Activated CD8-positive, alpha-beta memory T cell treated with anti-CD3 and anti-CD28 coated beads, Interleukin-2, amount 50 U/mL, for 4 hours (primary cell): ENCODE measurements at regions not wholly inside any gene's neighbourhood (a gene's known extent, or its start where the extent isn't known, plus 50 kb on each side); places are given as distances from the start of the nearest gene placed in this dataset.

Experiments used
- DNase-seq: peaks from one replicate; pipeline ENCODE4 v3.0.0-alpha.2; 2020

DNA sequence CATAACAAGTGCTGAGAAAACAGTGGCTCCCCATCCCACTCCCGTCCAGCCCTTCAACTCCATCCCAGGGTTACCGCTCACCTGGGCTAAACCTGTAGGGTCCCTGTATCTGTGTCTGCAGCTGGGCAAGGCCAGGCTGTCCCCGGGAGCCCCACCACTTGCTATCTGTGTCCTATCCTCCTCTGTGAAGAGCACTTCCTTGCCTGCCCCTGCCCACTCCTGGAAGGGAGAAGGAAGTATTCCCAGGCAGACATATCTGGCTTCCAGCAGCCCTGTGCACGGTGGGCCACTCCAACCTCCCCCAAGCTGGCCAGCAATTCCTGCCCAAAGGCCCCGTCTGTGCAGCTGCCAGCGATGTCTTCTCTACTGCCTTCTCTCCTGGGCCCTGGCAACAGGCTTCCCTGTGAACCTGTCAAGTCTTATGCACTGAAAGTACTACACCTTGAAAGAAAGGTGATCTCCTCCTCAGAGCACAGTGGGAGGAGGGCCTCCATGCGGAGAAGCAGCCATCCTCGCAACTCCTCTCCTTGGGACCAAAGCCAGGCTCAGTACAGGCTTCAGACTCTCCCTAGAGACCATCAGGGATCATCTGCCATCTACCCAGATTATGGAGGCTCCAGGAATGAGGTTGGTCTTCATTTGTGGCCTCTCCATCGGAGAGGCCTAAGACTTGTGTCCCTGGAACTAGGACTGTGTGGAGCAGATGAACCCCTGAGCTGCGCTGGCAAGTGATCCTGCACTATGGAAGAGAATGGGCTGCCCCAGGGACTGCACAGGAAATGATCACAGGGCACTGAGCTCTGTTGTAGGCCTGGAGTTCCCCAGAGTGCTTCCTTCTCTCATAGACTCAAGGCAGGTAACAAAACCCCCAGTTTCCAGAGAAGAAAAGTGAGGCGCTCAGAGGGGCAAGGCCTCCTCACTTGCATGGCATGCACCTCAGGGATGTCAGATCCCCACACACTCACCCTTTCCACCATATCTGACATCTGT, 663.6 kb downstream of the BCL11B start:
- DNase-seq: no peak

DNA sequence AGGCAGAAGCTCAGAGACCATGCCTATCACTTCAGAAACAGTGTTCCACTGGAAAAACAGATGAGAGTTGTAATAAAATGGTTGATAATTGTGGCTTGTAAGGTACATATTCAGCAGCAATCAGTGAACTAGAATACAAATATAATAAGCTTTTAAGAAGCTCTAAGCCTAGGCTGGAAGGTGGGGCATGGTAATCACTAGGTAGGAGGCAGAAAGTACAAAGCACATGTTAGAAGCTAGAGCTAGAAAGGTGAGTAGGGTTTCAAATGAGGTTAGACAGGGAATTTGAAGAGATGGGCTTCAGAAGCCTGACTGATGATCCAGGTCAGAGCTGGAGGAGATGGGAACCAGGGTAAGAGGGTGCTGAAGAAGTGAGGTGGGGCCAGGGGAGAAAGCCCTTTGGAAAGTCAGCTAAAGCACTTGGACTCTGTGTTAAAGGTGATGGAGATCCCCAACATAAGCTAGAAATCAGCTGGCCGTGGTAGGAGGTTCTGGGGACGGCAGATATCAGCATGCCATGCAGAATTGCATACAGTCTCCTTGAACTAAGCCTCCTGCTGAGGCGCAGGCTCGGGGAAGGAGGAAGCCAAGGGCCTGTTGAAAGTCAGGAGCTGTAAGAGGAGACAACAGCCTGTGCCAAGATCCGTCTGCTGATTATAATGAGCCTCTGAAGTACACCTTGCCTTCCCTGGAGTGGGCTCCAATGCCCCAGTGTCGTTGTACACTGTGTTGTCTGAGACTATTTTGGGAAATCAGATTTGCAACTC, 659.4 kb downstream of the BCL11B start:
- DNase-seq: no peak

DNA sequence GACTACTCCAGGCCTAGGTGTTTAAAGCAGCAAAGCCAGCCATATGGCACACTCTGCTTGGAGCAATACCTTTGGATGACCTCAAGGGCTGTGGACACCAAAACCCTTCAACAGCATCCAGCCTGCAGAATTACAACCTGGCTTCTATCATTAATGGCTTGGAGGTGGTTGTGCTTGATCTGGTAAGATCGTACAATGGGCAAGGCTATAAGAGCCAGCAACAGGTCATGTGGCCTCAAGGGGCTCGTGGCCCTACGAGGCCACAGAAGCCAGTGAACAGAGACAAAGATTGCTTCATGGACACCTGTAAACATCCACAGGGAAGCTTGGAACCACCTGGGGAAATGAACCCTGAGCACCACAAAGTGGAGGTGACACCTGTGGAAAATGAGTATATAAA, 657.3 kb downstream of the BCL11B start:
- DNase-seq: no peak

DNA sequence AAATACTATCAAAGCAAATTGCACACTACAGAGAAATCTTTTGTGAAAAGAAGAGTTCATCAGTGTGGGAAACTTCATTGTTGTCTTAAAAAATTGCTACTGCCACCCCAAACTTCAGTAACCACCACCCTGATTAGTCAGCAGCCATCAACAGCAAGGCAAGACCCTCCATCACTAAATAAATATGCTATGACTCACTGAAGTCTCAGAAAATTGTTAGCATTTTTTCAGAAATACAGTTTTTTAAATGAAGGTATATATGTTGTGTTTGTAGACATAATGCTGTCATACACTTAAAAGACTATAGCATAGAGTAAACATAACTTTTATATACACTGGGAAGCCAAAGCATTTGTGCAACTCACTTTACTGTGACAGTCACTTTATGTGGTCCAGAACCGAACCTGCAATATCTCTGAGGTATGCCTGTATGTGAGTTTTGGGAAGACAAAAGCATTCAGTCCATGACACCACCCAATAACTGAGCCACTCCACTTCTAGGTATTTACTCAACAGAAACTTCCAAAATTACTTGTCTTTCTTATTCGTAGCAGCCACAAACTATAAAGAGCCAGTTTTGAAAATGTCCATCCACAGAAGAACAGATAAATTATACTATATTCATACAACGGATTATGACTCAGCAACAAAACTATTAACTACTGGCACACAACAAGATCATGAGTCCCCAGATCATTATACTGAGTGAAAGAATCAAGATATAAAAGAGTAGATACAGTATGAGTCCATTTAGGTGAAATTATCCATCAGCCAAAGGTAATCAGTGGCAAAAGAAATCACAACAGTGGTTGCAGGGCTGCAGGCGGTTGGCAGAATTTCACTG, 649.6 kb downstream of the BCL11B start:
- no peak for DNase-seq

DNA sequence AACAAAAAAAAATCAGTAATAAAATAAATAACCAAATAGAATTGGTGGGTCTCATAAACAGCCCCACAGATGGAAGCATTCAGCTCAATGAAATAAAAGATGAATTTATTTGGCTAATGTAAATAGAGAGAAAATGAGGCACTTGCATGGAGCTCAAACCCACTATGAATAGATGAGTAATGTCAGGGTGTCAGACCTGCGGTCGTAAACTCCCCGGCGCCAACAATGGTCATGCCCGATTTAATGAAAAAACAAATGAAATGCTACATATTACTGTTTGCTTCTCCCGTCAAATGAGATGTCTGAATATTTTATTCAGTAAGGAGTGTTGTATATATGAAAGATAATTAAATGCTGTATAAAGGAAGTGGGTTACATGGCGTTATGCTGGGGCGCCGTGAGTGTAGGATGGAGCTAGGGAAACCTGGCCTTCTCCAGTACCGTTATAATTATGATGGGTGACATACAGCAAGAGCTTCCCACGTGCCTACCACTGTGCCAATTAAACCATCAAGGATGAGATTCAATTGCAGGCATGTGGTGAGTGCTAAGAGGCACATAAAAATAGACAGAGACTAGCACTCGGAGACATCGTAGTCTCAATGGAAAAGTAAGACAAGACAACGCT, 648.1 kb downstream of the BCL11B start:
- no peak for DNase-seq

DNA sequence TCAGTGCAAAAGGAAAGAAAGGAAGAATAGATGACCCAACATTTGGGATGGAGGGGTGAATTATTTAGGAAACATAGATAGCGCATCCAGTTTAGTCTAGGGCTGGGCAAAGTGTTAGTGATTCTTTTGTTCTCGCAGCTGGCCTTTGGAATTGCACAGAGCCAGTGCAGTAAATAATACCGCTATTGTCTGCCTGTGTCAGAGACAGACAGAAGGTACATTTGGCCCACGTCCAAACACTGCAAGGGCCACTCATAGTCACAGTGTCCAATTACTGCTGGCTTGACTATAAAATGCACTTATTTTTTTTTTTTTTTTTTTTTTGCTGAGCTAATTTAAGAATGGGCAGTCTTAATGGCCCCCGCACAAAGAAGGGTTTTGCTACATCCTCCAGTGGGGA, 638.6 kb downstream of the BCL11B start:
- no peak for DNase-seq

DNA sequence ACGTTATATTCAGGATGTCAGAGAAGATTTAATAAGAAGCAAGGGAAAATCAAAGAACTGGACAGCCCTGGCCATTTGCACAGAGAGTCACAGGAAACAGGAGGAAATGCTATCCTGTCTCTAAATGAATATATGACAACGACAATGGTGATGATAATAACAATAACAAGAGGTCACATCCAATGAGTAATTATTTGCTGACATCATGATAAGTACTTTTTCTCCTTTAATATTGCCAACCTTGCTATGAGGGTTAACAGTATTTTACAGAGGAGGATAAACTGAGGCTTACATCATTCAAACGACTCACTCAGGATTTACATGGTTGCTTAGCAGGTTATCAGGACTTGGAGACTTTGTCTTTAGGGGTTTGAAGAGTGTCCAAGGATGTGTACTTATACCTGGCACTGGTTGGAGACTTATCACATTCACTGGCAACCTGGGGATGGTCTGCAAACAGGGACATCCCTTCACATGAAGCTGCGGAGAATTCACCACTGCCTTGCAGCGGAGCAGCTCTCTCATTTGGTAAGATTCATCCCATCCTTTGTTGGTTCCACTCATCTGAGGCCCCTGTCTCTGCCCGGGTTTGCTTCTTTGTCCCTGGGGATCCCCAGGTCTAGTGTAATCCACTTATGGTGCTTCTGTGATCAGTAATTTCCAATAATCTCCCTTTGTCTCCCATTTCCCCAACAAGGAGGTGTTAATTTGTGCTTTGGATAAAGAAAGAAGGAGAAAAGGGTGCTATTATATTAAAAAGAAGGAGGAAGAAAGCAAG, 637.8 kb downstream of the BCL11B start:
- no peak for DNase-seq

DNA sequence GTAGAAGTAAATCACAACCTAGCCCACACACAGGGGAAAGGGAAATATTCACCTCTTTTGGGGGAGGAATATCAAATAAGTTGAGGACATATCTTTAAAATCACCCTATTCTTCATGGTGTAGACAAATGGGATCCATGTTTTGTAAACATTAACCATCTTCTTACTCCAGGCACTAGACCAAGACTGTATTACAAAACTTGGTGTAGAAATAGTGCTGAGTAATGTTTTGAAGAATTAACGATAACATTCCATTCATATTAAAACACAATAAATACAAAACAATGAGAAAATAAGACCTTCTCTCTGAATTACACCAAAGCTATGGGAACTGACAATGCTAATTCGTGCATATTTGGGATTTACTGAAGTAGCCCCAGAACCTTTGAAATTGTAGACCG, 633.6 kb downstream of the BCL11B start:
- DNase-seq: no peak

DNA sequence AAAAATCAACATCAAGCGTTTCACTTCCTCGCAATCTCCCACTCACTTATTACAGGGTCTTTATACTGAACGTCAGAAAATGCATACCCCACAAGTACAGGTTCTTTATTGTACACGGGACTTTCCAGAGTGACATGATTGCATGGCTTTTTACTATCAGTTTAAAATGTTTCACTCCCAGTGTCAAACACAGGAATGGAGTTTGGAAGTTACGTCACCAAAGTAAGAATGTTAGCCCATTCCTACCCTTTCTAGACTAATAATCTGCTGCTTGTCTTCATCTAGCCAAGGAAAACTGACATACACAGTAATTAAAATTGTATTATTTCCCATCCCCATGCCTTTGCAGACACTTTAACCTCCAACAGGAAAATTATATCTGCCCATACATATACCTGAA, 624.2 kb downstream of the BCL11B start:
- DNase-seq: no peak

DNA sequence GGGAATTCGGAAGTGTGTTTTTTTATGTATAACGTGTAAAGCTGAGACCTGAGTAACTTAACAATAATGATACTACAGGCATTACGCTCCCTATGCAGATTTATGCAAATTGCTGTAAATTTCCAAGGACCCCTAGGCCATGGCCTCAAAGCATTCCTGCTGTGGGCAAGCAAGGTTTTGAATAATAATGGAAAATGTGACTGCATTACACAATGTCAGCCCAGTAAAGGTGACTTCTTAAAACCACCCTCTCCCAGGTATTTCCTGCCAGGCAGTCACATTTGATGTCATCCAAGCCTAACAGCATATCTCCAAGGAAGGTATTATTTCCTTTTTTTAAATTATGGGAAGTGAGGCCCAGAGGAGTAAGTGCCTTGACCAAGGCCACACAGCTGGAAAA, 621.0 kb downstream of the BCL11B start:
- DNase-seq: no peak

DNA sequence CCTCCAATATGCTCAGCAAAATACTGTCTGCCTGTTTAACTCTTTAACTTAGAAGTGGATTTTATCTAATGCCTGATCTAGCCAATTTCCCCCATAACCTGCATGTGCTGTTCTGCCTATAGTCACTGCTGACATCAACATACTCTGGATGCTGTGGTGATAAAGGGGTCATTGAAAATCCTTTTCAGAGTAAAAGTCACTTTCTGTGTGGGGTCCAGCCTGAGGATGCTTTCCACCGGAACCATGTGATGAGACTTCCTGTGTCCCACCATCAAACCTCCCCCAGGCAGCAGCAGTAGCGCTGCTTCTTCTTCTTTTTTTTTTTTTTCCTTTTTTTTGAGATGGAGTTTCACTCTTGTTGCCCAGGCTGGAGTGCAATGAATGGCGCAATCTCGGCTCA, 607.0 kb downstream of the BCL11B start:
- DNase-seq: no peak

DNA sequence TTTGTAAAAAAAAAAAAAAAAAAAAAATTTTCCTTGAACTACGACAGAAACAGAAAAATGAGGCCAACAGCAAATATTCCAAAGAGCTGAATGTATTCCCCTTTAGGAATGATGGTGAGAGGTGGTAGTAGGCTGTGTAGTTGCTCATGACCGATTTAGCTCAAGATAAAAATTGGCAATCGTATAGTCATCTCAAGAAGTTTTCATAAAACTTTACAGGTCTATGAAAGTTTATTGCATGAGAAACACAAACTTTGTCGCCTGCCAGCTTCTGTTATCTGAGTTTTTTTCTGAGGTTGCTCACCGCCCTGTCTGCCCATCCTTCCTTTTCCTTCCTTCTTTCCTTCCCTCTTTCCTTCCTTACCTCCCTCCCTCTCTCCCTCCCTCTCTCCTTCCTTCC, 605.5 kb downstream of the BCL11B start:
- DNase-seq: no peak

DNA sequence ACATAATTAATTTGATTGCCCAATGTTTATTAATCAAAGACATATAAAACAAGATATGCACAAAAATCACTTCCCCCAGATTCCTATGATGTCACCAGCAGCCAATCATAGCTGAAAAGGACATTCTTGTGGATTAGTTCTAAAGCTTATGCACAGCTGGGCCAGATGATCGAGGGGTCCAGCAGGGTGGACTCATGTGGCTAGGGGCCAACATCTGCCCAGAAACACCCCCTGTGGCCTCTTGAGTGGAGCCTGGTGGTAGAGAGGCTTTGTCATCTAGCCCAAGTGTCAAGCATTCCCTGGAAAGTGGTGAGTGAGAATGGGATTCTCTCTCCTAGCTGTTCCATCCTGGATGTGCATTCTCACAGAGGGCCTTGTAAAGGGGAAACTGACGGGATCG, 590.0 kb downstream of the BCL11B start:
- DNase-seq: no peak

DNA sequence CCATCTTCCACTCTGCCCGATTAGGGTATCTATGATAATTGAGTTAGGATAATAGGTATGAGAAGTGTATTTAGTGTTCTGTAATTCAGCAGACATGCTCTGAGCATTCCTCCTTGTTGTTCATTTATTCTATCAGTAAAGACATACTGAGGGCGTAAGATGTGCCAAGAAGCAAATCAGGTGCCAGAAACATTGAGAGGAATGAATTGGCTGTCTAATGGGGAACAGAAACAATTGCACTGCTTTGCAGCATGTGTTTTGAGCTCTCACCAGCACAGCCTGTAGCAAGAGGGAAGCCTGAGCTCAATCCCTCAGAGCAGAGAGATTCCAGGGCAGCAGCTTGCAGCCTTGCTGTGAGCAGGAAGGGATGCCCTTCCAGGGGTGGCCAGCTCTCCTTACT, 589.3 kb downstream of the BCL11B start:
- no peak for DNase-seq

DNA sequence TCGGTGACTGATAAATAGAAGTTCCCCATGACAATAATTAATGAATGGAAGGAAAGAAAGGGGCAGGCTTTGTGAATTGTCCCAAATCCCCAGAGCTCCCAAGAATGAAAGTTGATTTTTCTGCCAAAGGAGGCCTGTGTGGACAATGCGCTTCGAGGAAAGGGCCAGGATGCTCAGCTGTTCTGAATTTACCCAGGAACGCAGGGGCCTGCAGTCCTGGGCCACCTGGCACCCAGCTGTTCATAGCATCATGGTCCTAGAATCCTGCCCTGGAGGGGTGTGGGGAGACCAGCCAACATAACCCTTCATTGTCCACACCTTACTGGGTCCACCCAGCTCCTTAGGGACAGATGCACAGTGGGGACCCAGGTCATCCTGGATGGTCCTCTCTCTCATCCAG, 587.5 kb downstream of the BCL11B start:
- DNase-seq: no peak

DNA sequence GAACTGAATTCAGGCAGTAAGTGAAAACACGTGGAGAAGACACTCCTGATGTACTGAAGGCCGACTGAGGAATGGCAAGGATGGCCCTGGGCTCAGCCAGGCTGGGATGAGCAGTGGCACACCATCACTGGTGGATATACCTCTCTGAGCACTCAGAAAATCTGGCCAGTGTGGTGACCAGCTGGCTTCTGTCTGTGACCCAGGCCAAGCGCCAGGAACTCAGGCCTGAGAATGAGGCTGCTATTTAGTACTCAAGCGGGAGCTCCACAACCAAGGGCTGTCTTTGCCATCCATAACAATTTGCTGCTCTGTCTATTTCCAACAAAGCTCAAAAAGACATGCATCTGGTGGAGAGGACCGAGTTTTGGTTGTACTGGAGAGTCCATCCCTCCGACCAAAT, 586.3 kb downstream of the BCL11B start:
- no peak for DNase-seq

DNA sequence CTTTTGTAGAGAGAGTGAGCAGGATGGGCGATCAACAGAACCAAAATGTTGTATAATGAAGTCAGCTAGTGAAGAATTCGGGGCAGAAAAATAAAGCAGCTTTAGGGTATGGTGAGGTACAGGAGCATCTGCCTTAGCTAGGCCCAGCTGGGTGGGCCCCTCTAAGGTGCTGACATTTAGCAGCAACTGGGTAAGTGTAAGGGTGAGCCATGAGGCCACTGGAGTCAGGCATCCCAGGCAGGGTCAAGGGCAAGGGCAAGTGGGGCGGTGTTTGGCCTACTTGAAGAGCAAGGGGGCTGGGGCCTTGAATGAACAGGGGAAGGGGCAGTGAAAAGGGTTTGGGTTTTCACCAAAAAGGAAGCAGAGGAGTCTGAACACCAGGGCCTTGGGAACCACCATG, 583.6 kb downstream of the BCL11B start:
- DNase-seq: no peak

DNA sequence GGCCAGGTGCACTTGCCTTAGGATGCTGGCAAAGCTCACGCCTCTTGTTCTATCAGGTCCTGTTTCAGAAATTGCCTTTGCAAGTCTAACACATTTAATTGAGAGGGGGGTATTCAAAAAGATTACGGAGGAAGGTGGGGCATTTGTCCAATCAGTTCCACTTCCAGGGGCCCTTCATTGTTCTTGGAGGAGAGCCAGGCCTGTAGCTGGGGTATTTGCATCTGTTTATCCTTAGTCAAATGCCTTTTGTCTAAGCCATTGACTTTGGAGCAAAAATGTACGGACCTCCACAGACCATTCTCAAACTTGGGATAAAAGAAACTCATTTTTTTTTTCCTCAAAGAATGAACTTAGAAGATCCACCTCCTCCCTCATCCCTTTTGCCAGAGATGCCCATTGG, 582.0 kb downstream of the BCL11B start:
- no peak for DNase-seq

DNA sequence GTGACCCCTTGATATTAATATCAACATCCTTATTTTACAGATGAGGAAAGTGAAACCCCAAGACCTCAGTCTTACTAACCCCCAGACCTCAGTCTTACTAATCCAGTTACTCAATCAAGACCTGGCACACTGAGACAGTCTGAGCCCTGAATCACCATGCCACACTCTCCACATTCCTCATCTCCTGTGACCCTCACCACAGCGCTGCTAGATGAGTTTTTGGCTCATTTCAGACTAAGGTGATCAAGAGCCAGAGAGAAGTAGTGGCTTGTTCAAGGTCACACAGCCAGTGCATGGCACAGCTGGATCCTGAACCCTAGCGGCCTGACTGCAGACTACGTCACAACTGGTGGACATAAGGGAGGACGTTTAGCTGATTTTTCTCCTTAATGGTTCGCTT, 579.2 kb downstream of the BCL11B start:
- DNase-seq: no peak

DNA sequence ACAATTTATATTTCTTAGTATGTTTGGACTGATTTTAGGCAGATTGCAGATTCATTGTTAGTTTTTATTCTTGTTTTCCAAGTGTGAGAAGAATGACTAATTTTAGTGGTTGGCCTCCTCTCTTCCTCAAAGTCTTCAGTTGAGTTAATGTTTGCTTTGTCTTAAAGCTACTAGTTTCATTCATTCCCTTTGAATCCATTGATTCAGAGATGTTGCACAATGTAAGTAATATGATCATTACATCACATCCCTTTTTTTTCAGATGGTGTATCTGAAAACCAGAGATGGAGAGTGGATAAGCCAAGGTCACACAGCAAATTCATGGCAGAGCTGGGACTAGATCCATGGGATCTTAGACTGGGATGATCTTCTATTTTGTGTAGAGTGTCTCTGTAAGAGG, 577.5 kb downstream of the BCL11B start:
- DNase-seq: no peak

DNA sequence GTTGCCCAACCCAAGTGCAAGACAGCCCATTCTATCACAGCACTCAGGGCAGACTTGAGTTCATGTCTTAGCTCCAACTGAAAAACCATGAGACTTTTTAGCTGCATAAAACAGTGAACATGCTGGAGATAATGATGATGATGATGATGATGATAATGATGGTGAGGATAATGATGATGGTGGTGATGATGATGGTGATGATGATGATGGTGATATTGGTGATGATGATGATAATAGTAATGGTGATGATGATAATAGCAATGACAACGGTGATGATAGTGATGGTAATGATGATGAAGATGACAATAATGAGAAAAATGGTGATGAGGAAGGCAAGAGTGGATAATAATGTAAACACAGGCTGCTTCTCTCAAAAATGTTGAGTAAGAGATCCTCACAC, 576.2 kb downstream of the BCL11B start:
- no peak for DNase-seq

DNA sequence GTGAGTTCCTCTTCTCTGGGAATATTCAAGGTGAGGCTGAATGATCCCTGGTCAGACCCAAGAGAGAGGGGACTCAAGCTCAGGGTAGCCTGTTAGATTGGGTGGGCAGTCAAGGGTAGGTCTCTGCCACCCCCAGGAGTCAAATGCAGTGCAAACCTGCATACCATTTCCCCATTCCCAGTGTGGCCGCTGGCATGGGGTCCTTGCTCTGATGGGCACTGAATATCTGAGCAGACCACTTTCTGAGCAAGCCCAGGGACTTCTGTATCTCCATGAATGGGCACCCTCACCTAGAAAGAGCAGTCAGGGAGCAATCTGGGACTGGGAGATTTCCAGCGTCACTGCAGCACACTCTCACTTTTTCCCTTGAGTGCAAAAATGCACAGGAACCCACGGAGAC, 573.7 kb downstream of the BCL11B start:
- DNase-seq: no peak
